Inflammatory macrophage treated with lipopolysaccharide for 4 hours (primary cell): ENCODE measurements at regions not wholly inside any gene's neighbourhood (a gene's known extent, or its start where the extent isn't known, plus 50 kb on each side); places are given as distances from the start of the nearest gene placed in this dataset.
"Not testable (repeated sequence)": the region's sequence is repeated elsewhere in the genome, so short reads cannot be mapped to it uniquely, and the experiment has no call there.

ENCODE experiments used
- DNase-seq: peaks from one replicate; pipeline ENCODE4 v3.0.0-alpha.2; 2020

- no peak for DNase-seq
Observed at GRCh38 chr4:181006499-181007260, 1236.5 kb upstream of the TENM3 start.

- no peak for DNase-seq
Observed at GRCh38 chr4:181007751-181008150, 1235.5 kb upstream of the TENM3 start.

GRCh38 chr4:181008164-181008563 is 1235.0 kb upstream of the TENM3 start:
- no peak for DNase-seq

GRCh38 chr4:181013162-181013561 is 1230.0 kb upstream of the TENM3 start:
- DNase-seq: no peak

- no peak for DNase-seq
Observed at GRCh38 chr4:181017038-181017437, 1226.2 kb upstream of the TENM3 start.

- DNase-seq: no peak
Observed at GRCh38 chr4:181018472-181018871, 1224.7 kb upstream of the TENM3 start.

GRCh38 chr4:181018913-181019312 is 1224.3 kb upstream of the TENM3 start:
- DNase-seq: no peak

- DNase-seq: no peak
Observed at GRCh38 chr4:181020456-181020855, 1222.7 kb upstream of the TENM3 start.

- DNase-seq: no peak
Observed at GRCh38 chr4:181021213-181021612, 1222.0 kb upstream of the TENM3 start.

- DNase-seq: not testable (repeated sequence)
Observed at GRCh38 chr4:181030135-181030921, 1212.9 kb upstream of the TENM3 start.

GRCh38 chr4:181030961-181031360 is 1212.2 kb upstream of the TENM3 start:
- no peak for DNase-seq

- DNase-seq: no peak
Observed at GRCh38 chr4:181043486-181043885, 1199.7 kb upstream of the TENM3 start.

GRCh38 chr4:181046809-181047208 is 1196.4 kb upstream of the TENM3 start:
- DNase-seq: no peak

GRCh38 chr4:181051931-181052330 is 1191.3 kb upstream of the TENM3 start:
- DNase-seq: no peak

GRCh38 chr4:181061787-181062186 is 1181.4 kb upstream of the TENM3 start:
- DNase-seq: no peak

GRCh38 chr4:181063212-181063611 is 1180.0 kb upstream of the TENM3 start:
- no peak for DNase-seq

GRCh38 chr4:181077341-181077740 is 1165.9 kb upstream of the TENM3 start:
- DNase-seq: no peak

GRCh38 chr4:181078196-181078595 is 1165.0 kb upstream of the TENM3 start:
- no peak for DNase-seq

GRCh38 chr4:181083757-181084361 is 1159.3 kb upstream of the TENM3 start:
- no peak for DNase-seq

GRCh38 chr4:181085557-181085956 is 1157.6 kb upstream of the TENM3 start:
- DNase-seq: no peak

GRCh38 chr4:181105487-181105886 is 1137.7 kb upstream of the TENM3 start:
- DNase-seq: no peak

- no peak for DNase-seq
Observed at GRCh38 chr4:181106398-181106797, 1136.8 kb upstream of the TENM3 start.

- DNase-seq: no peak
Observed at GRCh38 chr4:181108237-181108636, 1135.0 kb upstream of the TENM3 start.

GRCh38 chr4:181119186-181119585 is 1124.0 kb upstream of the TENM3 start:
- DNase-seq: no peak
